ENCODE measurements at regions not wholly inside any gene's neighbourhood (a gene's known extent, or its start where the extent isn't known, plus 50 kb on each side); places are given as distances from the start of the nearest gene placed in this dataset.
A peak's percentile ranks its signal among the peaks of the same experiment; 100 is the strongest.

- DNase-seq (ENCODE audit: insufficient read length, low spot score, missing footprints), result no peak
- Histone ChIP-seq H3K27me3 (ENCODE audit: insufficient read depth, low read length) (peaks cover 3% of the 10 kb centered on the region), H3K4me1 (ENCODE audit: insufficient read depth, low read length) (no peaks in the 10 kb centered on the region), H3K79me2 (ENCODE audit: insufficient read depth, low read length) (no peaks in the 10 kb centered on the region), H4K20me1 (ENCODE audit: insufficient read depth, low read length) (no peaks in the 10 kb centered on the region), H3K27ac (ENCODE audit: low read depth, low read length) (no peak overlapping the region), H3K4me3 (ENCODE audit: insufficient read depth, low read length) (no peak overlapping the region), H2AFZ (ENCODE audit: low read length) (no peak overlapping the region), H3K4me2 (ENCODE audit: insufficient read depth, low read length) (no peak overlapping the region), H3K36me3 (ENCODE audit: insufficient read depth, low read length) (no peaks in the 10 kb centered on the region), H3K9me3 (ENCODE audit: low read depth, low read length) (no peaks in the 10 kb centered on the region)
- no peak for TF ChIP-seq CTCF (IDR thresholded peaks at IDR 0.05; ENCODE audit: extremely low read depth, low read depth, low read length)
Observed at GRCh38 chr6:4533576-4533975, 242.6 kb upstream of the CDYL start.

DNA sequence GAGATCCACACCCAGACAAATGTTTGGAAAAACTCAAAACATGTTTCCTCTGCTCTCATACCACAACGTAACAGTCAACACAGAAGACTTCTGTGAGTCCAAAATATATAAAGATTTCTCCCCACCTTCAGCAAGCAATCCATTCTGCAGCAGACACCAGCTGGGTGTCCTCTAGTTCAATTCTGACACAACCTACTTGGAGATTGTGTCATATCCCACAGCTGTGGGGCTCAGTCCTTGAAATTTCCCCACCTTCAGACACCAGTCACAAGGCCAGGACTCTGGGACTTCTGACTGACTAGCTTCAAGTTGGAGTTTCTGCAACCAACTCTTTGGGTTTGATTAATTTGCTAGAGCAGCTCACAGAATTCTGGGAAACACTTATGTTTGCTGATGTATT, 244.8 kb upstream of the CDYL start:
- no peak overlapping the region for H3K4me2 ChIP-seq (ENCODE audit: insufficient read depth, low read length)
- H3K4me3 ChIP-seq (ENCODE audit: insufficient read depth, low read length), result no peak overlapping the region
- H3K27me3 ChIP-seq (ENCODE audit: insufficient read depth, low read length), result peaks cover 4% of the 10 kb centered on the region
- no peak overlapping the region for H3K27ac ChIP-seq (ENCODE audit: low read depth, low read length)
- H3K79me2 ChIP-seq (ENCODE audit: insufficient read depth, low read length), result no peaks in the 10 kb centered on the region
- no peaks in the 10 kb centered on the region for H4K20me1 ChIP-seq (ENCODE audit: insufficient read depth, low read length)
- H3K9me3 ChIP-seq (ENCODE audit: low read depth, low read length), result no peaks in the 10 kb centered on the region
- H2AFZ ChIP-seq (ENCODE audit: low read length), result no peak overlapping the region
- H3K4me1 ChIP-seq (ENCODE audit: insufficient read depth, low read length), result no peaks in the 10 kb centered on the region
- DNase-seq (ENCODE audit: insufficient read length, low spot score, missing footprints), result no peak
- TF ChIP-seq CTCF (IDR thresholded peaks at IDR 0.05; ENCODE audit: extremely low read depth, low read depth, low read length), result no peak
- H3K36me3 ChIP-seq (ENCODE audit: insufficient read depth, low read length), result no peaks in the 10 kb centered on the region

GRCh38 chr6:4522453-4522852, 253.8 kb upstream of the CDYL start:
- Histone ChIP-seq H3K36me3 (ENCODE audit: insufficient read depth, low read length) (no peaks in the 10 kb centered on the region), H2AFZ (ENCODE audit: low read length) (peak overlapping the region; percentile 21), H3K27ac (ENCODE audit: low read depth, low read length) (no peak overlapping the region), H4K20me1 (ENCODE audit: insufficient read depth, low read length) (no peaks in the 10 kb centered on the region), H3K4me1 (ENCODE audit: insufficient read depth, low read length) (no peaks in the 10 kb centered on the region), H3K79me2 (ENCODE audit: insufficient read depth, low read length) (no peaks in the 10 kb centered on the region), H3K4me2 (ENCODE audit: insufficient read depth, low read length) (no peak overlapping the region), H3K4me3 (ENCODE audit: insufficient read depth, low read length) (no peak overlapping the region), H3K9me3 (ENCODE audit: low read depth, low read length) (no peaks in the 10 kb centered on the region), H3K27me3 (ENCODE audit: insufficient read depth, low read length) (peaks cover 15% of the 10 kb centered on the region)
- DNase-seq (ENCODE audit: insufficient read length, low spot score, missing footprints), result no peak
- TF ChIP-seq CTCF (IDR thresholded peaks at IDR 0.05; ENCODE audit: extremely low read depth, low read depth, low read length), result no peak

- TF ChIP-seq CTCF (IDR thresholded peaks at IDR 0.05; ENCODE audit: extremely low read depth, low read depth, low read length), result no peak
- H3K27ac ChIP-seq (ENCODE audit: low read depth, low read length), result no peak overlapping the region
- DNase-seq (ENCODE audit: insufficient read length, low spot score, missing footprints), result no peak
- no peaks in the 10 kb centered on the region for H3K9me3 ChIP-seq (ENCODE audit: low read depth, low read length)
- H3K36me3 ChIP-seq (ENCODE audit: insufficient read depth, low read length), result no peaks in the 10 kb centered on the region
- H2AFZ ChIP-seq (ENCODE audit: low read length), result no peak overlapping the region
- H3K79me2 ChIP-seq (ENCODE audit: insufficient read depth, low read length), result no peaks in the 10 kb centered on the region
- H3K27me3 ChIP-seq (ENCODE audit: insufficient read depth, low read length), result peaks cover 10% of the 10 kb centered on the region
- no peaks in the 10 kb centered on the region for H3K4me1 ChIP-seq (ENCODE audit: insufficient read depth, low read length)
- no peak overlapping the region for H3K4me3 ChIP-seq (ENCODE audit: insufficient read depth, low read length)
- H3K4me2 ChIP-seq (ENCODE audit: insufficient read depth, low read length), result no peak overlapping the region
- H4K20me1 ChIP-seq (ENCODE audit: insufficient read depth, low read length), result no peaks in the 10 kb centered on the region
Observed at GRCh38 chr6:4521070-4521469, 255.1 kb upstream of the CDYL start.
